ENCODE measurements at regions not wholly inside any gene's neighbourhood (a gene's known extent, or its start where the extent isn't known, plus 50 kb on each side); places are given as distances from the start of the nearest gene placed in this dataset.

GRCh38 chrX:1910207-1910470, 295.3 kb downstream of the ASMT start:
- no peak for TF ChIP-seq CTCF (conservative IDR thresholded peaks at IDR 0.05; ENCODE audit: low read length)
- no peak for TF ChIP-seq EZH2phosphoT487 (IDR thresholded peaks at IDR 0.05; ENCODE audit: borderline replicate concordance)

All from Loucy (cell line).